Loucy (cell line): ENCODE measurements at regions not wholly inside any gene's neighbourhood (a gene's known extent, or its start where the extent isn't known, plus 50 kb on each side); places are given as distances from the start of the nearest gene placed in this dataset.

Experiments used
- H2AFZ ChIP-seq: fragments of 200-600 bp; sonication (generic); 2 replicates; pipeline ENCODE4 v1.6.0; 2016; ENCODE audit warnings: antibody characterized with exemption, mild to moderate bottlenecking, low read length, moderate library complexity
- H3F3A ChIP-seq: fragments of 200-600 bp; 2 replicates; pipeline ENCODE4 v1.6.0; 2016; ENCODE audit warnings: antibody characterized with exemption, low read depth, mild to moderate bottlenecking
- H3K27me3 ChIP-seq: fragments of 200-600 bp; sonication (generic); 2 replicates; pipeline ENCODE4 v1.6.1; 2014; ENCODE audit warnings: low read length, mild to moderate bottlenecking; ENCODE audit not compliant: insufficient read depth, poor library complexity, severe bottlenecking
- H3K36me3 ChIP-seq: fragments of 200-600 bp; sonication (generic); 2 replicates; pipeline ENCODE4 v1.6.1; 2016; ENCODE audit warnings: low read length; ENCODE audit not compliant: insufficient read depth
- H3K4me1 ChIP-seq: fragments of 200-600 bp; sonication (generic); 2 replicates; pipeline ENCODE4 v1.5.1; 2014; ENCODE audit warnings: low read length, mild to moderate bottlenecking; ENCODE audit not compliant: insufficient read depth, poor library complexity, severe bottlenecking
- H3K4me2 ChIP-seq: fragments of 200-600 bp; sonication (generic); 2 replicates; pipeline ENCODE4 v1.6.0; 2014; ENCODE audit warnings: antibody characterized with exemption, low read length, low read depth, mild to moderate bottlenecking; ENCODE audit not compliant: poor library complexity, severe bottlenecking
- H3K4me3 ChIP-seq: fragments of 200-600 bp; sonication (generic); 2 replicates; pipeline ENCODE4 v1.5.1; 2014; ENCODE audit warnings: low read length, mild to moderate bottlenecking, mixed read lengths; ENCODE audit not compliant: poor library complexity, severe bottlenecking
- H3K79me2 ChIP-seq: fragments of 200-600 bp; sonication (generic); 2 replicates; pipeline ENCODE4 v1.6.1; 2014; ENCODE audit warnings: low read length; ENCODE audit not compliant: insufficient read depth
- H3K9ac ChIP-seq: fragments of 200-600 bp; sonication (generic); 2 replicates; pipeline ENCODE4 v1.6.0; 2014; ENCODE audit warnings: mild to moderate bottlenecking, low read depth, low read length, moderate library complexity; ENCODE audit not compliant: poor library complexity, severe bottlenecking
- H3K9me2 ChIP-seq: fragments of 200-600 bp; sonication (generic); replicated peaks from 2 replicates; pipeline ENCODE4 v1.6.1; 2016; ENCODE audit warnings: low read depth, low read length, mixed read lengths
- H3K9me3 ChIP-seq: fragments of 200-600 bp; sonication (generic); 2 replicates; pipeline ENCODE4 v1.6.1; 2014; ENCODE audit warnings: mild to moderate bottlenecking, antibody characterized with exemption, low read length, low read depth; ENCODE audit not compliant: insufficient read depth
- H4K20me1 ChIP-seq: fragments of 200-600 bp; sonication (generic); 2 replicates; pipeline ENCODE4 v1.6.0; 2014; ENCODE audit warnings: antibody characterized with exemption, low read length, mild to moderate bottlenecking; ENCODE audit not compliant: insufficient read depth, poor library complexity, severe bottlenecking
- CTCF ChIP-seq: fragments of 200-600 bp; sonication (generic); conservative IDR thresholded peaks from 2 replicates; pipeline ENCODE4 v1.5.1; 2014; ENCODE audit warnings: mild to moderate bottlenecking, antibody characterized with exemption, low read length
- EZH2phosphoT487 ChIP-seq: fragments of 200-600 bp; IDR thresholded peaks from 2 replicates; pipeline ENCODE4 v1.6.1; 2018; ENCODE audit warnings: antibody characterized with exemption, mild to moderate bottlenecking, moderate library complexity, borderline replicate concordance

DNA sequence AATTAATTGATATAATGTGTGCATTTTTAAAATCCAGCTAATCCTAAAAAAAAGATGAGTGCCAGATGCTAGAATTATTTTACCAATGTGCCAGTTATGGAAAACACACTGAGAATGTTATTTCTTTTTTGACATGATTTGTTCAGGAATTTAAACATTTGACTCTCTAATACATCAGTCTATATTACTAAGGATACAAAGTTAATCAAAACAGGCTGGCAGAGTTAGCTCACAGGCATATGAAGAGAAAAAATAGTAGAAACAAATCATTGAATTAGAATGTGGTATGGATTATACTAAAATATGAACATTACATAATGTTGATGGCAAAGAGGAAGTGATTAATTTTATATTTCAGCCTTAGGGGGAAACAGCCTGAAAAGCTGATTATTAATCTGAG, 368.3 kb upstream of the GJE1 start:
- Histone ChIP-seq H3F3A (no peaks in the 10 kb centered on the region), H3K4me3 (no peak overlapping the region), H3K36me3 (no peaks in the 10 kb centered on the region), H3K9me3 (no peaks in the 10 kb centered on the region), H3K4me2 (no peak overlapping the region), H3K9ac (no peak overlapping the region), H3K79me2 (no peaks in the 10 kb centered on the region), H3K4me1 (no peaks in the 10 kb centered on the region), H2AFZ (no peak overlapping the region), H3K9me2 (no peaks in the 10 kb centered on the region), H4K20me1 (no peaks in the 10 kb centered on the region), H3K27me3 (no peaks in the 10 kb centered on the region)
- TF ChIP-seq EZH2phosphoT487: no peak
- no peak for TF ChIP-seq CTCF

GRCh38 chr6:141758430-141758829, 374.3 kb upstream of the GJE1 start:
- no peaks in the 10 kb centered on the region for H3K9me3 ChIP-seq
- no peaks in the 10 kb centered on the region for H3F3A ChIP-seq

DNA sequence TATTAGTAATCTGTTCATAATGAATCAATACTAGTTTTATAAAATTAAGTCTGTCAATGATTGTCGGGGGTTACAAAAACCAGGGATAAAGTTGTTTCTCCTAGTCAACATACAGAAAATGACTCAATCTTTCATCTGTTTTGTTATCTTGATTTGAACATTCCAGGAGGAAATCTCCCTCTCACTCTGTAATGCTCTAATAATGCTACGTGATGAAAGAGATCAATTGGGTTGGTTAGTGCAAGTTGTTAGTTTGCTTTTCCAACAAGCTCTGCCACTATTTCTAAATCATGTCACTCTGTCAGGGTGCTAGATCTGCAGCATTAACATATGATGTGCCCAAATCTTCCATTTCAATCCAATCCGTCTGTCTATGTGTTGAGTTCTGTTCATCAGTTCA, 379.5 kb upstream of the GJE1 start:
- no peaks in the 10 kb centered on the region for H3K79me2 ChIP-seq
- H3K4me1 ChIP-seq: no peaks in the 10 kb centered on the region
- H3K4me3 ChIP-seq: no peak overlapping the region
- H3K9me3 ChIP-seq: no peaks in the 10 kb centered on the region
- TF ChIP-seq EZH2phosphoT487 (no peak), CTCF (no peak)
- no peak overlapping the region for H2AFZ ChIP-seq
- H3F3A ChIP-seq: no peaks in the 10 kb centered on the region
- no peak overlapping the region for H3K9ac ChIP-seq
- no peak overlapping the region for H3K4me2 ChIP-seq
- H3K36me3 ChIP-seq: no peaks in the 10 kb centered on the region
- H4K20me1 ChIP-seq: no peaks in the 10 kb centered on the region
- no peaks in the 10 kb centered on the region for H3K9me2 ChIP-seq
- H3K27me3 ChIP-seq: no peaks in the 10 kb centered on the region

More at GRCh38 chr6:141758430-141758829, 374.3 kb upstream of the GJE1 start:
- Histone ChIP-seq H2AFZ (no peak overlapping the region), H4K20me1 (no peaks in the 10 kb centered on the region), H3K9me2 (no peaks in the 10 kb centered on the region), H3K79me2 (no peaks in the 10 kb centered on the region), H3K9ac (no peak overlapping the region), H3K36me3 (no peaks in the 10 kb centered on the region), H3K27me3 (no peaks in the 10 kb centered on the region), H3K4me1 (no peaks in the 10 kb centered on the region), H3K4me2 (no peak overlapping the region), H3K4me3 (no peak overlapping the region)
- TF ChIP-seq CTCF: no peak
- TF ChIP-seq EZH2phosphoT487: no peak
